ENCODE measurements at regions not wholly inside any gene's neighbourhood (a gene's known extent, or its start where the extent isn't known, plus 50 kb on each side); places are given as distances from the start of the nearest gene placed in this dataset.
A peak's percentile ranks its signal among the peaks of the same experiment; 100 is the strongest.
"Not testable (repeated sequence)": the region's sequence is repeated elsewhere in the genome, so short reads cannot be mapped to it uniquely, and the experiment has no call there.

- in situ Hi-C loops (cut with HindIII; ENCODE audit: low pct_ligation_motif_present, low pct_unique_long_range_greater_than_20kb, low sequenced_read_pairs); DNase-seq: not testable (repeated sequence)
Measured at GRCh38 chr3:17812328-17812727, 69.9 kb upstream of the TBC1D5 start.

- DNase-seq: no peak
- in situ Hi-C loops (cut with HindIII; ENCODE audit: low pct_ligation_motif_present, low pct_unique_long_range_greater_than_20kb, low sequenced_read_pairs): no loop called here
Measured at GRCh38 chr3:17811646-17812045, 69.2 kb upstream of the TBC1D5 start.

DNA sequence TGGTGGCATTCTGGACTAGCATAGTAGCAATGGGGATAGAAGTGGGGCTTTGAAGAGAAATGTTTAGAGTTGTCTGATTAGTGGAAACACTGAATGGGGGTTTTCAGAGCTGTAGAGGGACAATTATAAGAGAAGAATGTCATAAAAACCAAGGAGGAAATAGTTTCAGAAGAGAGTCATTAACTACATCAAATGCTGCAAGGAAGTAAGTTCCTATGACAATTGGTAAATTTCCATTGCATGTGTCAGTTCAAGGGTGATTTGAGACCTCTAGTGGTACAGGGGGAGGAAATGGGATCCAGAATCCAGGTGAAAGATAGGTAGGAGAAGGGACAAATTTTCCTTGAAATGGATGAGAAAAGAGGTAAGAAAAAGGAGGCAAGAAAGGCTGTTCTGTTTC is 68.3 kb upstream of the TBC1D5 start:
- in situ Hi-C loops (cut with HindIII; ENCODE audit: low pct_ligation_motif_present, low pct_unique_long_range_greater_than_20kb, low sequenced_read_pairs): no loop called here
- DNase-seq: peak; percentile 10

DNA sequence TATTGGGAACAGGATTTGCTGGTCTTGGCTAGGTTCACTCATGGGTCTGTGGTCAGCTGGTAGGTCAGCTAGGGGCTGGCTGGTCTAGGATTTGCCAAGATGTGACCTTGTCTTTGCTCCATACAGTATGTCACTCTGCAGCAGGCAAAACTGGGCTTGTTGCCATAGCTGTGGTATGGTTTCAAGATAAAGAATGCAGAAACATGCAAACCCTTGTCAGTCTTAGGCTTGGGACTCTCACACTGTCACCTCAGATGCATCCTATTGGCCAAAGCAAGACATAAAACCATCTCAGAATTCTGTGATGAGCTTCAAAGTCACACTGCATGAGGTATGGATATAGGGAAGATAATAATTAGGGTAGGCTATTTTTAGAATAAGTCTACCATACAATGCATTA is 66.6 kb upstream of the TBC1D5 start:
- no peak for DNase-seq
- in situ Hi-C loops (cut with HindIII; ENCODE audit: low pct_ligation_motif_present, low pct_unique_long_range_greater_than_20kb, low sequenced_read_pairs): no loop called here

DNA sequence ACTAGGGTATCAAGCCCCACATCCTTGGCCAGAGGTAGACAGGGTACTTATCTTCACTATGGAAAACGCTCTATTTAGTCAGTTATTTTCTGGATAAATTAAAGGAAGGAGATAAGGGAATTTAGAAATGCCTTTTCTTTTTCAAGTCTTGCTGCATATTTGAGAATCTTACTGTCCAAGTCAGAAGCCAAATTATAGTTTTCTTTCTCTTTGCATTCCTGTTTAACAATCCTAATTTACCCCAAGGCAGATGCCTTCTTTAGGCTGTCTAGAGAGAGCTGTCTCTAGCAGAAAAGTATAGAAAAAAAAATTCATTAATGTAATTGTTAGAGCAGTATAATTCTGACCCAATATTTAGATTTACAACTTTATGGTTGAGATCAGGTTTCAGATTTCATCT is 64.4 kb upstream of the TBC1D5 start:
- DNase-seq: no peak
- in situ Hi-C loops (cut with HindIII; ENCODE audit: low pct_ligation_motif_present, low pct_unique_long_range_greater_than_20kb, low sequenced_read_pairs): no loop called here

DNA sequence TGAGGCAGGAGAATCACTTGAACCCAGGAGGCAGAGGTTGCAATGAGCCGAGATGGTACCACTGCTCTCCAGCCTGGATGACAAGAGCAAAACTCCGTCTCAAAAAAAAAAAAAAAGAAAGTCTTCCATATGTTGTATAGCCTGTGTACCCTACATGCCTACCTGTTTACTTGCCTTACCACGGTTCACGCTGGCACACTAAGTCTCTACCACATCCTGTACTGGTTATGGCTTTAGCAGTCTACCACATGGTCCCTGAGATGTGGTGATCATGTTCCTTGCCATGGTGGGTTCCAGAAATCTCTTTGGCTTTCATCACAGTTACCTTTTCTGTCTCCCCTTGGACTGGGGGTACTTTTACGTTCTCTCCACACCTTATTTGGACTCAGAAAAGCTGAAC is 63.8 kb upstream of the TBC1D5 start:
- in situ Hi-C loops (cut with HindIII; ENCODE audit: low pct_ligation_motif_present, low pct_unique_long_range_greater_than_20kb, low sequenced_read_pairs): no loop called here

DNA sequence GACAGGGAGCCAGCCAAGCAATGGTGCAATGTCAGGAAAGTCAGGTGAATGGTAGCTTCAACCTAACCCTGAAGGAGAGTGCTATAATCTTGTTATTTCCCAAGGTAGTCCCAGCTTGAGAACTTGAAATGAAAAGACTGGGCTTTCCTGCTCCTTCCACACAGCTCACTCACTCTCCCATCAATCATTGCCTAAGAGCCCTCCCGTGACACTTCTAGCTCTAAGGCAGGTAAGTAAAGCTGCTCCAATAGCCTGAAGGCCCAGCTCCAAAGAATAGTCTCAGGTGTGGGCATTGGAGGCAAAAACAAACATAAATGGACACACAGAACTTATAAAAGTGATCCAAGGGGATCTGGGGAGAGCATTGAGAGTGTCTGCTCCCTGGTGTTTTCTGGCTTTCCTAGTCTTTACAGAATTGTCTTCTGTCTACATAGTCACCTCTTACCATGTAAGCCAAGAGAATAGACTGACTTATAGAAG is 63.1 kb upstream of the TBC1D5 start:
- in situ Hi-C loops (cut with HindIII; ENCODE audit: low pct_ligation_motif_present, low pct_unique_long_range_greater_than_20kb, low sequenced_read_pairs): no loop called here
- no peak for DNase-seq

More for the DNA sequence above, 63.8 kb upstream of the TBC1D5 start:
- DNase-seq: no peak

GRCh38 chr3:17802950-17803349 is 60.5 kb upstream of the TBC1D5 start:
- no peak for DNase-seq
- in situ Hi-C loops (cut with HindIII; ENCODE audit: low pct_ligation_motif_present, low pct_unique_long_range_greater_than_20kb, low sequenced_read_pairs): no loop called here

DNA sequence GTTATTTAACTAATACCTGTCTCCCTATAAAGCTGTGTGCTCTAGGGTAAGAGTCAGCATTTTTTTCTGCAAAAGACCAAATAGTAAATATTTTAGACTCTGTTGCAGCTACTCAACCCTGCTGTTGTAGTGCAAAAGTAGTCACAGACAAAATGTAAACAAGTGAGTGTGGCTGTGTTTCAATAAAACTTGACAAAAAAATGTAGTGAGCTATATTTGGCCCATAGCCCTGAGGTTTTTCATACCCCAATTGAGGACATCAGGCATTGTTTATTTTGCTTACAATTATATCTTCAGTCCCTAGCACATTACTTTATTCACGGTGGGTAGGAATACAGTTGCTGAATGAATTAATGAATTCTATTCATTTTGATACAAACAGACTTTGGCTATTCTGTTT is 58.7 kb upstream of the TBC1D5 start:
- no peak for DNase-seq
- in situ Hi-C loops (cut with HindIII; ENCODE audit: low pct_ligation_motif_present, low pct_unique_long_range_greater_than_20kb, low sequenced_read_pairs): no loop called here

GRCh38 chr3:17800232-17800631 is 57.8 kb upstream of the TBC1D5 start:
- in situ Hi-C loops (cut with HindIII; ENCODE audit: low pct_ligation_motif_present, low pct_unique_long_range_greater_than_20kb, low sequenced_read_pairs): no loop called here
- peak; percentile 16 for DNase-seq

- no peak for DNase-seq
- in situ Hi-C loops (cut with HindIII; ENCODE audit: low pct_ligation_motif_present, low pct_unique_long_range_greater_than_20kb, low sequenced_read_pairs): no loop called here
Measured at GRCh38 chr3:17799312-17799711, 56.9 kb upstream of the TBC1D5 start.

GRCh38 chr3:17798000-17798399 is 55.6 kb upstream of the TBC1D5 start:
- in situ Hi-C loops (cut with HindIII; ENCODE audit: low pct_ligation_motif_present, low pct_unique_long_range_greater_than_20kb, low sequenced_read_pairs): no loop called here
- no peak for DNase-seq

DNA sequence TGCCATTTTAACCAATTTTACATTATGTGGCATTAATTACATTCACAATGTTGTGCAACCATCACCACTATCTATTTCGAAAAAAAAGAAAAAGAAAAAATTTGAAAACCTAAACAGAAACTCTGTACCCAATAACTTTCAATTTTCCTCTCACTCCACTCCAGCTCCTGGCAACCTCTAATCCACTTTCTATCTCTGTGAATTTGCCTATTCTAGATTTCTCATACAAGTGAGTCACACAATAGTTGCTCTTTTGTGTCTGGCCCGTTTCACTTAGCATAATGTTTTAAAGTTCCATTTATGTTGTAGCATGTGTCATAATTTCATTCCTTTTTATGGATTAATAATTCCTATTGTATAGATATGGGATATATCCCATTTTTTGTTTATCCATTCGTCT is 53.3 kb upstream of the TBC1D5 start:
- in situ Hi-C loops (cut with HindIII; ENCODE audit: low pct_ligation_motif_present, low pct_unique_long_range_greater_than_20kb, low sequenced_read_pairs): no loop called here
- DNase-seq: no peak

DNA sequence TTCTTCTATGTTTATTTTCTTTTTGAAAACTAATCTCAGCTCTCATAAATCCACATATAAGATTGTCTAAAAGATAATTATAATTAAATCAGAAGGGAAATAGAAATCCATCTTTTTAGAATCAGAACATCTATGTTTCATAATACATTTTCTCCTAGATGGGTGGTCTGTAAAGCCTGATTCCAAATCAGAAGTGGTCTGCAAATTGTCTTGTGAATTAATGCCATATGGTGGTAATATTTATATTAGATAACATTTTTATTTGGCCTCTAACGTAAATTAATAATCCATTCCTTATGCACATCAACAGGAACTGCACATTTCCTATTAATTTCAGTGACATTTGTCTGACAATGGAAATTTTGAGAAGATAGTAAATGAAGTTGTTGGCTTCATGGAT is 52.8 kb upstream of the TBC1D5 start:
- DNase-seq: no peak
- in situ Hi-C loops (cut with HindIII; ENCODE audit: low pct_ligation_motif_present, low pct_unique_long_range_greater_than_20kb, low sequenced_read_pairs): no loop called here

DNA sequence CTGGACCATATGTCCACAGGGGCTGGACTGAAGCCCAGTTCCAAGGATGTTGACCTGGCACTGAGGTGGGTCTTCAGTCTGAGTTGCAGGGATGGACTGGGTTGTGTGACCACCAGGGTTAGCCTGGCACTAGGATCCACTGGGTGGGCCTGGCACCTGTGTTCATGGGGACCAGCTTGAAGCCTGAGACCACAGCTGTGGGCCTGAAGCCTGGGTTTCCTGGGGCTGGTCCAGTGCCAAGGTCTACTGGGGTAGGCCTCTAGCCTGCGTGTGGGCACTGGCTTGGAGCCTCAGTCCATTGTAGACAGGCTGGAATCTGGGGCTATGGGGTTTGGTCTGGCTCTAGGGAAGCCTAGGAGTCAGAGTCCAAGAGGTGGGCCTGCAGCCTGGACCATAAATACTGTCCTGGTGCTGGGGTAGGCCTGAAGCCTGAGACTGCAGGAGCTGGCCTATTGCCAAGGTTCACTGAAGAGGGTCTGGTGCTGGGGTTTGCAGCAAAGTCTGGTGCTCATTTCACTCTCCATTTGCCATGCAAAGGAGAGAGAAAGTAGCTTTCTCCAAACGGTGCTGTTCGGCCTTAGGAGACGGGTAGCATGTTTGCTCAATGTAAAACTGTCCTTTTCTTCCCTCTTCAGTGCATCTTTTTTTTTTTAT is 51.2 kb upstream of the TBC1D5 start:
- DNase-seq: no peak
- in situ Hi-C loops (cut with HindIII; ENCODE audit: low pct_ligation_motif_present, low pct_unique_long_range_greater_than_20kb, low sequenced_read_pairs): no loop called here

Measured in ACHN (cell line).